ENCODE measurements at regions not wholly inside any gene's neighbourhood (a gene's known extent, or its start where the extent isn't known, plus 50 kb on each side); places are given as distances from the start of the nearest gene placed in this dataset.

GRCh38 chr16:25550647-25551046, 141.1 kb upstream of the HS3ST4 start:
- TF ChIP-seq CTCF (IDR thresholded peaks at IDR 0.05; ENCODE audit: low read depth, low read length, poor library complexity, severe bottlenecking) (no peak), EZH2phosphoT487 (IDR thresholded peaks at IDR 0.05; ENCODE audit: borderline replicate concordance, low read length) (no peak)

All from DOHH2 (cell line).